ENCODE measurements at regions not wholly inside any gene's neighbourhood (a gene's known extent, or its start where the extent isn't known, plus 50 kb on each side); places are given as distances from the start of the nearest gene placed in this dataset.
A peak's percentile ranks its signal among the peaks of the same experiment; 100 is the strongest.
"Not testable (repeated sequence)": the region's sequence is repeated elsewhere in the genome, so short reads cannot be mapped to it uniquely, and the experiment has no call there.

- not testable (repeated sequence) for DNase-seq (ENCODE audit: low read depth)
These were observed 584.1 kb upstream of the KLF12 start for GRCh38 chr13:74718232-74718842.

DNA sequence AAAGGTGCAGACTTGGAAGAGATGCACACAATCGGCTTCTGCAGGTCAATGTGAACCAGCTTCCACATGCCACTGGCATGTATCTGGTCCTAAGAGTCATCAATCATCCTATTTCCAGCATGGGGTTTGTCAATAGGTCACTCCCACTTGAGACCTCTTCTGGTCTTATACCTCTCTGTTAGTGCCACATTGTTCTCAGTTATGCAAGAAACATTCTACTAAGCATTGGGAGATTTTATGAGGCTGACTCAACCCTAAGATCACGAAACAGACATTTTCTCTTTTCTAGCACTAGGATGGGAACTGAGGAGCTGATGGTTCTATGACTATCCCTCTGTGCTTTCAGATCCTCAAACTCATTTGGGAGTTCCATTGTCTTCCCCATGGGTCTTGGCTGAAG, 581.5 kb upstream of the KLF12 start:
- DNase-seq (ENCODE audit: low read depth), result no peak

DNA sequence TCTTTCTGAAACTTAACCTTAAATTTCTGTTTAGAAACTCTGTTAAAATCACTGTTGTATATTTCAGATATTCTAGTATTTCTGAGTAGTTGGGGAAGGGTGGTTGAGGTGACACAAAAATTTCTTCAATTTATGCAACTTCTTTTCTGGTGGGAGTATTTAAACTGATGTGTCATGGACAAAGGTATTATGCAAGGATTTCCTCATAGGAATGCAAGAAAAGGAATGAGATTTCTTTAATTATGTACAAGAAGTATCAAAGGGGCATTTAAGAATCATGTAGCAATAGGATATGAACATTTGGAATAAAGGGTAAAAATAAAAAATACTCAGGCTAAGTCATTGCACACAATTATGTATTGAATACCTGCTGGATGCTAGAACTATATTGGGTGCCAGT, 575.8 kb upstream of the KLF12 start:
- peak; percentile 69 for DNase-seq (ENCODE audit: low read depth)

DNA sequence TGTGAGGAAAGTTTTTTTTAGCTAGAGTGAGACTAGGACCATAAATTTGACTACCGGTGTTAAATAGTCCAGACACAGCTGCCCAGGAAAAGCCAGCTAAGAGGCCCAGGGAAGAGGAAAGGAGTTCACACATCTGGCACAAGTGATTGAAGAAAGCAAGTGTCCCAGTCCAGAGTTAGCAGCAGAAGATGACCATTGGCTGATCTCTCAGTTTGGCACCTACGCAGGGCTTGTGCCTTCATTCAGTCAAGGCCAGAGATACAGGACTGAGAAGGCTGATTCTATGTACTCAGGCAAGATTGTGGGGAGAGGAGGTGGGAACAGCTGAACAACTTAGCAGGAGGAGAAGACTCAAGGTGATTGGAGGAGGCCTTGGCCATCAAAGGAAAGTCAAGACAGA, 575.0 kb upstream of the KLF12 start:
- DNase-seq (ENCODE audit: low read depth), result no peak

- DNase-seq (ENCODE audit: low read depth), result no peak
These were observed 574.4 kb upstream of the KLF12 start for GRCh38 chr13:74708629-74709028.

DNA sequence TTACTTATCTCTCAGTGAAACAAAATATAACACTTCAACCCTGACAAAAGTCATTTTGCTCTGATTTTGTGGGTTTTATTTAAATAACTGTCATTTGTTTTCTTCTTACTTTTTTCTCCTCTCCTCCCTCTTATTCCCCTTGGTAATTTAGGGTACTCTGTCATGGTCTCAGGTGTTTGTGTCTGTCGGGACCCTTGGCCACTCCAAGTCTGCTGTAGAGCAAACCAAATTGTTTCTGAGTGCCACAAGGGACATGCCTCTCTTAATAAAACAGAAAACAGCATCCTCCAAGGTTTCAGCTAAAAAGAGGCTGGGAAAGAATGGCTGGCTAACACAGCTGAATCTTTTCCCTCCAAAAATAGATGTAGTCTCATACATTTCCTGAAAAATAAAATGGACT, 573.1 kb upstream of the KLF12 start:
- no peak for DNase-seq (ENCODE audit: low read depth)

- DNase-seq (ENCODE audit: low read depth), result no peak
These were observed 572.6 kb upstream of the KLF12 start for GRCh38 chr13:74706801-74707200.

DNA sequence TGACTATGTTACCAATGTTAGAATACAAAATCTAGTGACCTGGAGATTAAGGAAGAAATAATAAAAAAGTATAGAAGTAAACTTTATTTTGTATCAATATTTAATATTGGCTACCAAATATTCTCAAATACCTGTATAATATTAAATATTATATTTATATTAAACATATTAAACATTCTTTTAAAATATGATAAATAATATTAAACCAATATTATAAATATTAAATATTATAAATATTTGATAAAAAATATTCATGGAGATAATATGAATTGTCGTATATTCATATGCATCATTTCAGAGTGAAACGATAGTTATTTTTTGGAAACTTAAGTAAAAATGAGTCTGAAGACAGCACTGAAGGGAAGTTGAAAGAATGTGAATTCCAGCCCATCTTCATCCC, 571.2 kb upstream of the KLF12 start:
- DNase-seq (ENCODE audit: low read depth), result no peak

GRCh38 chr13:74703855-74704387, 569.7 kb upstream of the KLF12 start:
- DNase-seq (ENCODE audit: low read depth), result no peak

DNA sequence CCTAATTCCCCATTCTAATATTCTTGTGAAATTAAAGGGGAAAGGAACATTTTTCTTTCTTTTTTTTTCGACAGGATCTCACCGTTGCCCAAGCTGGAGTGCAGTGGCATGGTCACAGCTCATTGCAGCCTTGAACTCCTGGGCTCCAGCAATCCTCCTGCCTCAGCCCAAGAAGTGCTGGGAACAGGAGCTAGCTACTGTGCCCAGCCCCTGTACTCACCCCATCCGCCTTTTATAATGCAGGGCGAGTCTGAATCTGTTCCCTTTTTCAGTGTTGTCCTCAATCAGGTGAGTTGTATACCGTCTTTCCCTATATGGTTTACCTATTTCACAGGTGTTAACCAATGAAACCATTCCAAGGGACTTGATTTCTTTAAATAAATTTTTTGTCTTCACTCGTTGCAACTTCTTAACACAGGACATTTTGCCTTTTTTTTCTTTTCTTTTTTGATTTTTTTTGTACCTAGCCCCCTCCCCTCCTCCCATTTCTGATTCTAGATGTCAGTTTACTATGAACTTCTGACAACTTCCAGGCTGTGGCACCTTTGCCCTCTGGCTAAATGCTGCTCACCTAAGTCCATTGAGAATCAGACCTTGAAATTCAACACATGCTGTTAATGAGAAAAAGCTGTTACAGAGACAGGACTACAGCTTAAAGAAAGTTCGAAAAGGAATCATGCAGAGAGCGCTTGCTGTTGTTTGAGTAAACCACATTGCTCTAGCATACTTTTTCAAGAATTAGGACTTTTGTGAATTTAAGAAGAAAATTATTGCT, 562.1 kb upstream of the KLF12 start:
- DNase-seq (ENCODE audit: low read depth), result no peak

GRCh38 chr13:74695021-74695800, 561.0 kb upstream of the KLF12 start:
- no peak for DNase-seq (ENCODE audit: low read depth)

DNA sequence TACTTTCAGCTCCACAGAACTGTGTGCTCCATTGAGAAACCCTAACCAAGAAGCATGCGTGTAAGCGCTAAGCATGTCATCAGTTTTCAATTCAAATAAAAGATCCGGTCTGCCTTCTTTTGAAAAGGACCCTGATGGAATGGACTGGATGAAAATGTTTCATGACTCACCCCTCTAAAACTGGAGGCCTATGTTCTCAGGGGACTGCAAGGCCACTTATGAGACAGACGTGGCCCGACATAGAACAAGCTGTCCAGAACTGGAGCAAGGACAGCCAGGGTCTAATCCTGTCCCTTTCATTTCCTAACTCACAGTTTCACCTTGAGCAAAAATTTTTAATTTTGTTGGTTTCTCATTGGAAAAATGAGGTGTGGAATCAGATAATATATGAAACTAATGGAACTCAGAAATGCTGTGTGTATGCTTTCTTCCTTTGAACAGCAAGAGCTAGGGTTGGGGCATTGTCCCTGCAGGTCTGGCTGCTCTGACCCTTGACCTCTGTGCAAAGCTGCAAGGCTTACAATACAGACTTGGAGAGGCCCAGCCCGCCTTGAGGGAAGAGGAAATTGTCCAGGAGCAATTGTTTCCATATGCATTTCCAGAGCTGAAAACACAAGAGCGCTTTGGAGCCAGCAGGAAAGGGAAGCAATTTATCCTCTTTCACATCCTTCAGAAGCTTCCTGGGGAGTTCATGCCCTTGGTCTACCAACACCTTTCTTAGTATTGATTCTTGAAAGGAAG, 553.4 kb upstream of the KLF12 start:
- DNase-seq (ENCODE audit: low read depth), result no peak

DNA sequence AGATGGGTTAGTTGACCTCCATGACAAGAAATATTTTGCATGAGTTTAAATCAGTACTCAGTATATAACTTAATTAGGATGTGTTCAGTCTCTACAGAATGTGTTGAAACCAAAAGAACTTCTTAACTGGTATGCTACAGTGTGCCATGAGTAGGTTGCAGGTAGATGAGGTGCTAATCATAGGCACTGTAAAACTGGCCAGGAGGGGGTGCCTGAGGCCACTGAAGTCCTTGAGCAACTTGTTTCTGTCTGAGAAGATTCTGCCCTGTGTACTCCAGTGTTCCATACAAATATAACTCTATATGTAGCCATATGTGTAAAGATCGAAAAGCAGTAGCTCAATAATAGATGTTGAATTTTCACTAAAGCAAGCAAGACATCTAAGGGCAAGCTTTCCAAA, 549.2 kb upstream of the KLF12 start:
- no peak for DNase-seq (ENCODE audit: low read depth)

DNA sequence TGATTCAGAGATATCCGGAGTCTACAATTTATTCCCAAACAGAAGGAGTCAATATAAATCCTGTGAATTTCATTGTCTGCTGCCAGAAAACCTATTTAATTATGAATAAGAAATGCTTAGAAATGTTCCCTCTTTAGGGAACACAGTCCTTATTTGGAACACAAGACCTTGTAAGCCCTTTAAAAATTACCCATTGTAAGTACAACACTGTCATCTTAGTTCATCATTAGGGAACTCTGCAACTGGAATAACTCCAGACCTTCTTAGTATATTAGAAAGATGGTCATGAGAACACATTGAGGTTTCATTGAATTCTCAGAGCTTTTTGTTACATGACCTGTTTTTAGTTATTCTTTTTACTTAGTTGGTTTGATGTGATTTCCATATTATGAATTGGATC, 548.5 kb upstream of the KLF12 start:
- no peak for DNase-seq (ENCODE audit: low read depth)

DNA sequence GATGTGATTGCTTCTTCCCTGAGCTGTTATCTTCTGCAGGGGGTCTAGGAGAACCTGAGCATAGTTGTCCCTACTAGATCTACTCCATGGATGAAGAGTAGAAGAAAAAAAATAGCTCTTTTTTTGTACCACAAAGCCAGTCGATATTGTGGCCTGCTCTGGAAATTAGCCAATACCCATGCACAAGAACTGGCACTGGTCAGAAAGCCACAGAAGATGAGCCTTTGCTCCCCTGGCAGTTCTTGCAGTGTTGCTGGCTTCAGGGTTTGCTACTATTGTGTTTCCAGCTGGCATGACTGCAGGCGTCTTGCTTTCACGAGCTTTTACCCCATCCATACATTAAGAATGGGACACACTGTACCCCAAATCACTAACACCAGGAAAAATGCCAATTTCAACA, 547.7 kb upstream of the KLF12 start:
- peak; percentile 21 for DNase-seq (ENCODE audit: low read depth)

DNA sequence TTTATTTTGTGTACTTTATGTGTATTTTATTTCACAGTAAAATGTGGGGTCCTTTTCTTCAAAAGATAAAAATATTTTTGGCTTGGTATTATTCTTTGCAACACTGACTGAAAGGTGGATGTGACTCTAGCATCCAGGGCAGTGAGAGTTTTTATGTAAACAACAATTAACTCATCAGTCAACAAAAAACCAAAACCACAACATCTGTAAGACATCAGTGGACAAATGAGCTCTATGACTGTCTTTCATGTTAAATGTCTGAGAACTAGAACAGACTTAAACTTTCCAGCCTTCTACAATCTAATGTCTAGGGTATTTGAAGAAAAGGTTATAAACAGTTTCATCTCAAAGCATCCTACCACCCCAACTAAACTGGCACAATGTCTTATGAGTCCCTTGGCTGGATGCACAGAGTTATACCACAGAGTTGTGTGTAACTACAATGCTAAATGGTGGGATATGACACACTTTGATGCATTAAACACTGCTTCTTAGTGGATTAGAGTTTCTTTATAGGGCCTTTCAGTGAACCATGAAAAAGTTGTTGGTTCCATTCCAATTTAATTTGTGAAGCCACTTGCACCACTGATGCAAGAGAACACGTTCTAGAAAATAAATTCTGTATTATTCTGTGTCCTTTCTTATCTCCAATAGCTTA, 544.2 kb upstream of the KLF12 start:
- DNase-seq (ENCODE audit: low read depth), result no peak

DNA sequence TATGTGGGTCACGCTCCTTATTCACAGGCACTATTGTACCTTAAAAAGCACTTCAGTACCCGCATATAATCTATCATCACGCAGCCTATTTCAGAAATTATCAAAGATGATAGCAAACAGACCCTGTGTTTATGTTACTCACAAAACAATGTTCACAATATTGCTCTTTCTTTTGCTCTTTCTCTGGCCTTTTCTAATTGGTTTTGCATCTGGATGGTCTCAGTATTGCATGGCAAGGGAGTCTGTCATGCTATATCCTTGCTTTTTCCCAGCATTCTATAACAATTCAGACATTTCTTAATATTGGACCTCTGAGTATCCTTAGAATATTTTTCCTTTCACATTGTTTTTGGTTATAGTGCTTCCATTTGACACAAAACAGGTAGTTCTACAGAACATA, 541.8 kb upstream of the KLF12 start:
- no peak for DNase-seq (ENCODE audit: low read depth)

DNA sequence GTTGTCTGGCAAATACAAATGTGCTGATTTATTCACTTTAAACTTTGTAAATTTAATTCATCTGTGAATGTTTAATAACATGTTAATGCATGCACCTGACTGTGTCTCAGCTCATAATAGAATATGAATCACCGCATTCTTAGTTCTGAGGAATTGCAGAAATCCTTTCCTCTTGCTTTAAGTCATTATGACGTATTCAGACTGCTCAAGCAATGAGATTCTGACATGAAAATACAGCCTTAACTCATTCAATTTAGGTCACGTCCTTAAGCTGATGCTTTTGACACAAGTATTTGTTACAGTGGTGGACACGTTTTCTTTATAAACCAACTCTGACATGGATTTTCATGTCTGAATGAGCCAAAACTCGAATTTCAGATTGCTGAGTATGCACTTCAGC, 541.0 kb upstream of the KLF12 start:
- DNase-seq (ENCODE audit: low read depth), result no peak

DNA sequence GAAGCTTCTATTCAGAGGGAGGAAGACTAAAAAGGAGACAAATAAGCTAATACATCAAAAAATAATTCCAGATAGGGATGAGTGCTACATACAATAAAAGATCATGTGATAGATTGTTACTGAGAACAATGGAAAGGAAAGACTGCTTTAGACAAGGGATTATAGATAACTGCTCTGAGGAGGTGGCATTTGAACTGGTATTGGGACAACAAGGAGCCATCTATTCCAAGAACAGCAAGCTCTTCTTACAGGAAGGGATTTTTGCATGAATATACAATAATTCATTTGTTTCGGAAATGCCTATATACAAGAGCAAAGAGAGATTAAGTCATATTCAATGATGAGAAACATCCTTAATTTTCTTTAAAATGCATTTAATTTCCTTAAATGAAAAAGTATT, 540.5 kb upstream of the KLF12 start:
- DNase-seq (ENCODE audit: low read depth), result no peak

DNA sequence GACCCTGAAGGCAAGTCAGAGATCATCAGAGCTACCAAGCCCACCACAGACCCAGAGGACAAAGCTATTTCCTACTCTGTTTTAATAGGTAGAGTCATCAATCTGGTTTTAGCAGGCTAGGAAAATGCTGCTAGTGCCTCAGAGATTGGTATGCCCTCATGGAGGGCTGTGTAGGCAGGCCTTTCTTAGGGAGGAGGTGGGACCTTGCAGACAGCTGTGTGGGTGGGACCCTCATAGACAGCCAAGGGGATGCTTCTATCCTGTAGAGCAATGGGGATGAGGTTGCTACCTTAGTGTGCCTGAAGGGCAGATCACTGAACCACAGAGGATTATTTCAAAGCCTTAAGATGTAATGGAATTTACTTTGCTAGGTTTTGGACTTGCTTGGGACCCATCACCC, 534.9 kb upstream of the KLF12 start:
- DNase-seq (ENCODE audit: low read depth), result no peak

DNA sequence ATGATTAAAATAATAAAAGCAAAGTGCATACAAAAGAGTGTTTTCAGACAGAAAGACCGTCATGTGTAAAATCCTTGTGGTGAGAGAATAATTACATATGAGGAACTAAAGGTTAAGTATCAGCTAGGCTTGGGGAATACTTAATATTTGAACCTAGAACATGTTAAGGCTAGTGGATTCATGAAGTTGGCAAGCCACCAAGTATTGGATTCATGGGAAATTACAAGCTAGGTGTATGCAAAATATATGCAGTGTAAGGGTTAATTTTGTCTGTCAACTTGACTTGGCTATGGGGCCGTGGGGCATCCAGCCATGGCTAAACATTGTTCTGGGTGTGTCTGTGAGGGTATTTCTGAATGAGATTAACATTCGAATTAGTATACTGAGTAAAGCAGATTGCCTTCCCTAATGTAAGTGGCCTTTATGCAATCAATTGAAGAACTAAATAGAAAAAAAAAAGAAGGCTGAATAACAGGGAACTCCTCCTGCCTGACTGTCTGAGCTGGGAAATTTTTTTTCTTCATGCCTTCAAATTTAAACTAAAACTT, 533.5 kb upstream of the KLF12 start:
- no peak for DNase-seq (ENCODE audit: low read depth)
